Suprapubic skin (tissue), 4 donors: ENCODE measurements at regions not wholly inside any gene's neighbourhood (a gene's known extent, or its start where the extent isn't known, plus 50 kb on each side); places are given as distances from the start of the nearest gene placed in this dataset.

ENCODE experiments used
- CTCF ChIP-seq, 2 donors: fragments of 200-600 bp in 1 of 2; fragments of 450-650 bp in 1 of 2; sonication (generic) in 1 of 2; IDR thresholded peaks; one replicate each; pipeline ENCODE4 v1.5.1; 2016 to 2019; ENCODE audit warnings: antibody characterized with exemption in 2 of 2, mild to moderate bottlenecking in 1 of 2, moderate library complexity in 1 of 2
- EP300 ChIP-seq: sonication (generic); formaldehyde crosslinking; IDR thresholded peaks from one replicate; pipeline ENCODE4 v1.6.1; 2017; ENCODE audit warnings: antibody characterized with exemption
- POLR2A ChIP-seq, 2 donors: fragments of 450-650 bp; IDR thresholded peaks; one replicate each; pipeline ENCODE4 v1.6.1; 2017; ENCODE audit warnings: antibody characterized with exemption in 2 of 2, mild to moderate bottlenecking in 2 of 2, moderate library complexity in 2 of 2
- POLR2AphosphoS5 ChIP-seq, 3 donors: sonication (generic); formaldehyde crosslinking; IDR thresholded peaks; one replicate each; pipeline ENCODE4 v1.6.1; 2017; ENCODE audit warnings: antibody characterized with exemption in 3 of 3

- TF ChIP-seq CTCF (IDR thresholded peaks at IDR 0.05) (no peak), POLR2A (IDR thresholded peaks at IDR 0.05) (no peak), POLR2AphosphoS5 (IDR thresholded peaks at IDR 0.05) (no peak), EP300 (no peak)
Measured at GRCh38 chr13:82947191-82947621, 935.1 kb downstream of the SLITRK1 start.
